GM19239 (cell line): ENCODE measurements at regions not wholly inside any gene's neighbourhood (a gene's known extent, or its start where the extent isn't known, plus 50 kb on each side); places are given as distances from the start of the nearest gene placed in this dataset.

ENCODE experiments used
- DNase-seq: peaks from one replicate; pipeline ENCODE4 v3.0.0; 2011; ENCODE audit warnings: low spot score; ENCODE audit not compliant: insufficient read length
- FAIRE-seq: peaks from 2 replicates; lab custom pipeline; 2011; peaks lifted over from hg19 to GRCh38; lab: Jason Lieb, UNC

DNA sequence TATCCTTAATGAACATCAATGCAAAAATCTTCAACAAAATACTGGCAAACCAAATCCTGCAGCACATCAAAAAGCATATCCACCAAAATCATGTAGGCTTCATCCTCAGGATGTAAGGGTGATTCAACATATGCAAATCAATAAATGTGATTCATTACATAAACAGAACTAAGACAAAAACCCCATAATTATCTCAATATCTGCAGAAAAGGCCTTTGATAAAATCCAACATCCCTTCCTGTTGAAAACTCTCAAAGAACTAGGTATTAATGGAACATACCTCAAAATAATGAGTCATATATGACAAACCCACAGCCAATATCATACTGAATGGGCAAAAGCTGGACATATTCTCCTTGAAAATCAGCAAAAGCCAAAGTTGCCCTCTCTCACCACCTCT lies 54.6 kb upstream of the DEPDC1 start:
- DNase-seq (no peak), FAIRE-seq (no peak)

DNA sequence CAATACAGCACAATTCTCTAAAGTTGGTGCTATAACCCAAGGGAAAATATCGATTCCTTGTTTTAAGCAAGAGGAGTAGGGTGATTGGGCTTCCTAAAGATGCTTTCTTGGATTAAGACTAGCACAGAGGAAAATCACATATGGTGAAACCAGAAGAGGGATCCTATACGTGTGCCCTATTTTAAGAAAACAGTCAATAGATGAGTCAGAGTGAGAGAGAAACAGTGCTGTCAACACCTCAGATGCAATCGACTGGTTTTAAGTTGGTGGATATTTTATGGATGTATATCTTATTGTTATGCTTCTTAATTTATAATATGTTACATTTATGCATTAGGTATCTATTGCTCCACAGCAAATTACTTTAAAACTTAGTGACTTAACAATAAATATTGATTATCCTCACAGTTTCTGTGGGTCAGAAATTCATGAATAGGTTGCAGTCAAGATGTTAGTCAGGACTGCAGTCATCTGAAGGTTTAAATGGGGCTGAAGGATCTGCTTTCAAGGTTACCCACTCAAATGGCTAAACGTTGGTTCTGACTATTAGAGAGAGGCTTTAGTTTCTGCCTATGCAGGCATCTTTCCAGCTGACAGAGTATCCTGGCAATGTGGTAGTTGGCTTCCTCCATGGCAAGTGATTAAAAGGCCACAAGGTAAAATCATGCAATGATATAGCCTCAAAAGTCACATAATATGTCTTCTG lies 61.6 kb upstream of the DEPDC1 start:
- no peak for FAIRE-seq

DNA sequence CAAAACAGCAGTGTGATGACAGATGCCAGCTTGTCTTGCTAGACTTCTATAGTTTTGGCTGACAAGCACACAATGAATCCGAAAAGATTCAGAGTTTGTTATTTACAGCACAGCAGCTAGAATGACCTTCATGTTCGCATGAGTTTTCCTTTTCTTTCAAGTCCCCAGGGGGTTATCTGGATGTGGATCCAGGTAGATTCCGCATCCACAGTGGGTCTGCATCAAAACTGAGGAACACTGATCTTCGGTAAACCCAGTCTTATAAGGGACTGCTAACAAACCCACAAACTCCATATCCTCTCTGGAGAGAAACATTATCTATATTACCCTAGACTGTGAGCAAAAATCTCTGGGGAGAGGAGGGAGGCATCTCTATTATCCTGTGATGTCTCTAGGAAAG lies 69.0 kb upstream of the DEPDC1 start:
- FAIRE-seq: no peak
- DNase-seq: no peak

More for the DNA sequence above, 61.6 kb upstream of the DEPDC1 start:
- no peak for DNase-seq

DNA sequence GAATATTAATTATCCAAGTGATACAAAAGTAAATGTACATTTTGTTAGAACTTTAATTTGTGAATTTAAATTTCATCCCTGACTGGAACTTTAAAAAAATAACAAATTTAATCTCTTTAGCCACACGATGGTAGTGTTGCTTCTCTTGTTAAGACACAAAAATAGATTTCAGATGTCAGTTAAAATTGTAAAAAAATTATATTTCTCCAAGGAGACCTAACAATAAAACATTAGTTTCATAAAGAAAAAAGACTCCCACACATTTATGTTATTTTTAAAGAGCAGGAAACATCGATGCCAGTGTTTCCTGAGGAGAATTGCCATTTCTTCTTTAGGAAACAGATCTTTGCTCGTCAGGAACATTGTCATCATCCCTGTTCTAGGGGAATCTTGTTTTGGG lies 74.0 kb upstream of the DEPDC1 start:
- no peak for FAIRE-seq
- DNase-seq: no peak

DNA sequence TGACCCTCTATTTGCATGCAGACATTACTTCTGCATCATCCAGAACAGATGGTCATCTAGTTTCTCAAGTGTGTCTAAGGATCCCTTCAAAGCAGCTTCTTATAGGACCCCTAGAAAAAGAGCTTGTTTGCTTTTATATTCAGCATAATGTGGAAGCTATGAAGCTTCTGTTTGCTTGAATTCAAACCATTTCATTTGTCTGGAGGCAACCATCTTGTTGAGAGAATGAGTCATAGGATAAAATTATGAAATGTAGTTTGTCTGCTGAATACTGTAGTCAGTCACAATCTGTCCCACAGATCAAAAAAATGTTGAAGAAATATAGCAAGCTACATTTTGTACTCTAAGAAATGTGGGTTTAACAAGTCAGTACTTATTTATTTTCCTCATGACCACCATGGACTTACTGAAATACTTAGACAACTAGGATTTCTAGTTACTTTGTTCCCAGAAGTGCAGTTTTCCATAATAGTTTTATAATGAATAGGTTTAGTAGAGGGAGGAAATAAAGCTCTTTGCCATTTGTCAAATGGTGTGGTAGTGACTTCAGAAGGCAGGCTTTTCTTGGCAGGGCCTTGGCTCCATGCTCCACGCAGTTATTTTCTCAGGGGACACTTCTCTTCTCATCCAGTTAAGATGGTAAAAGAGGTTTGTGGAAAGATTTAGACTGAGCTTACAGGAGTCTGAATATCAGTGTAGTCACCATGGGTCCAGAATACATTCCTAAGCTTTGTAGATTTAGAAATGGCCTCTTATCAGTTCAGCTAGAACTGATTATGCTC lies 74.8 kb upstream of the DEPDC1 start:
- DNase-seq: no peak
- no peak for FAIRE-seq

DNA sequence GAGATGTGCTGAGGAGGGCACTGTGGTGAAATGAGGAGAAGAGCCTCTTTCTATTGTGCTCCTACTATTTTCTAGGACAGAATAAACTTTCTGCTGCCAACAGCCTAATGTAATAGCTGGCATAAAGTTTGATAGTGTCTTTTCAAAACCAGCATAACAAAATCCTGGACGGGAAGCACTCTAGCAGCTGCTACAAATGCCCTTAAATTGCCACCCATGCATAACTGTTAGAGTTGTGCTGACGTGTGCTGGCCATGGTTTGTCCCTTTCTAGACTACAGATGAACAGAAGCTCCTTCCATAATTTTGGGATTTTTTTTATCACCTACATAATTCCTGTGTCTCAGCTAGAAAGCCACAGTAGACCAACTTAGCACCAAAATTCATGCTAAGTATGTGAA lies 88.5 kb upstream of the DEPDC1 start:
- FAIRE-seq (no peak), DNase-seq (no peak)

DNA sequence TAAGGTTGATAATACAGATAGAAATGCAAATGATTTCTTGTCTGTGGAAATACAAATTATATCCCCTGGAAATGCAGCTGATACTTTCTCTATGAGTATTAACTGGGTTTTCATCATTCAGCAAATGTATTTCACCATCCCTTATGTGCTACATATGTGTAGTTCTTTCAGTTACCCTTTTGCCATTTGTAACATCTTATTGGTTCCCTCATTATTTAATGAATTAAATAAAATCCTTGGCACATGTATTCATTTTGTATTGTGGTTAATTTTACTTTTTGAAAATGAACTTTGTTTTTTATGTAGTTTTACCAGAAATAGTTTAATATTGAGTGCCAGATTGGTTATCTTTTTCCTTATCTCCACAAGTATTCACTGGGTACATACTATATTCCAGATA lies 89.9 kb upstream of the DEPDC1 start:
- no peak for FAIRE-seq
- no peak for DNase-seq

DNA sequence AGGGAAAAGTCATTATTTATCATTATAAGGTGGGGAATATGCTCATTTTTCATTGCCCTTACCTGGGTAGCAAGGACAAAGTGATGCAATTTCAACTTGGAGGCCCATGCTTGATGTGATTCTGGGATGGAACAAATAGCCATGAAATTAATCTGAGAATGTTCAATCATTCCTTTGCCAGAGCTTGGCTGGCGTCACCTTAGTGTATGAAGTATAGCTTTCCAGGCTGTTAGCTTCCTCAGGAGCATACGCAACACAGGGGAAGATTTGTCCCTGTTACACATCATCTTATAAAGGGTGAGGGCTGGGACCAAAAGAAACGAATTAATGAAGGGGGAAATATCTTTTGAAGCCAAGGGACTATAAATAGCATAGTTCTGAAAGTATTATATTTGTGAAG lies 91.4 kb upstream of the DEPDC1 start:
- DNase-seq (no peak), FAIRE-seq (no peak)

DNA sequence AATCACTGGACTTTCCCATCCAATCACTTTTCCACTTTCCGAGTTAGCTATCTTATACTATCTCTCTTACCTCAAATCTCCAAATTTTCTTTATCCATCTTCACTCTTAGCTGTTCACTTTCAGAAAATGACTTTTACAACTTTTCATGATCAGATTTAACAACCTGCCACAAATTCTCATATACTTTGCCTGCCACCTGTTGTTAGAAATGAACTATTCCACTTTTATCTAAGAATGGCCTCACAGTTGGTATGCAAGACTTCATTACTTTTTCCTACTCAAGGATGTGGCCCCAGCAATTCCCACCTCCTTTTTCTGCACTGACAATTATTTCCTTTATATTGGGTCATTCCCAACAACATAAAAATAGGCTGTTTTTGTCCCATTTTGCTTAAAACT lies 93.6 kb upstream of the DEPDC1 start:
- FAIRE-seq: no peak
- DNase-seq: no peak

DNA sequence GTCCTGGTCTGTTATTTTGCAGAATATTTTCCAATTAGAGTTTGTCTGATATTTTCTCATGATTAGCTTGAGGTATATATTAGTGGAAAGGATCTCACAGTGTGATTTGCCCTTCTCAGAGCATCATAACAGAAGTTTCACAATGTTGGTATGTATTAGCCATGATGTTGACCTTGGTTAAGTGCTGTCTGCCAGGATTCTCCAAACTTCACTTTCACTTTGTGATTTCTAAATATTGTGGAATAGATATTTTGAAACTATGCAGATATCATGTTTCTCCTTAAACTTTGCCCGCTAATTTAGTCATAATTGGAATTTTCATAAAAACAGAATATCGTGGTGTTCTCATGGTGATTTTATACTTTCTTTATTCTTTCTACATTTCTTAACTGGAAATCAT lies 98.0 kb upstream of the DEPDC1 start:
- FAIRE-seq: no peak
- no peak for DNase-seq

DNA sequence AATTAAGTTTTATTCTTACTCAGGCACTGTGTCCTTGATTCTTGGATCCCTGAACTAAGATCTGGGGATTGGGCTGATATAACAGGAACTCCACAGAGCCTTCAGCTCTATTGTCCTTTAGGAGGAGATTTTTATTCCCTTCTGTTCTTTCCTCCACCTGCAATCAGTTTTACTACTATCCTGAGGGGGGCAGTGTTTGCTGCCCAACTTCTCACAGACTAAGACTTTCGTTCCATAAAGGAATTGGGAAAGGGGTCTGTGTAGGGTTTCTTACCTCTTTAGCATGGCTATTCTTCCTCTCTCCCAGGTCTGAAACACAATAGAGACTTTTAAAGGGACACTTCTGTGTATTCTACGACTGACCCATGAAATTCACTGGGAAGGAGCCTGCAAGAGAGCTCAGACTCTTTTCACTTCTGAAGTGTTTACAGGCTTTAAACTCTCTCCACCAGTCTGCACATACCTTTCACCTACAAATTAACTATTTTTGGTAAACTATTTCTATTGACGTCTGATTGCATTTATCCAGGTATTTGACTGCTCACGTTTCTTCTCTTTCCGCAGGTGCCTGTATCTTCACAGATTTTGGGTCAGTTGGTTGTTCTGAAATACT lies 103.3 kb upstream of the DEPDC1 start:
- DNase-seq (no peak), FAIRE-seq (peak; percentile 62)

DNA sequence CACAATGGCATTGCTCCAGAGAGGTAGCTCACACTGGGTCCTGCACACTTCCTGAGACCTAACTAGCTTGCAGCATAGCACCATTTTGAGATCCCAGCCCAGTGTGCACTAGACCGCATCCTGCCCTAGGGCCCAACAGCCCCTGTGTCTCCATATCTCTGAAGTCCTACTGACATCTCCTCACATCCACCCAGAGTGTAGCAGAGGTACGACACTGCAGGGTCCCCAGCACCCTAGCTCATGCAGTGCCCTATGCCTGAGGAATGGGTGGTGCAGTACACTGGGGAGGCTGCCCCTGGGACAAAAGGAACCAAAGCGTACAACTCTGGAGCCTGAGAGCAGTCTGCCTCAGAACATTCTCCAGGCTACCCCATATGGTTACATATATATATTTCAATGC lies 111.4 kb upstream of the DEPDC1 start:
- FAIRE-seq (no peak), DNase-seq (no peak)

DNA sequence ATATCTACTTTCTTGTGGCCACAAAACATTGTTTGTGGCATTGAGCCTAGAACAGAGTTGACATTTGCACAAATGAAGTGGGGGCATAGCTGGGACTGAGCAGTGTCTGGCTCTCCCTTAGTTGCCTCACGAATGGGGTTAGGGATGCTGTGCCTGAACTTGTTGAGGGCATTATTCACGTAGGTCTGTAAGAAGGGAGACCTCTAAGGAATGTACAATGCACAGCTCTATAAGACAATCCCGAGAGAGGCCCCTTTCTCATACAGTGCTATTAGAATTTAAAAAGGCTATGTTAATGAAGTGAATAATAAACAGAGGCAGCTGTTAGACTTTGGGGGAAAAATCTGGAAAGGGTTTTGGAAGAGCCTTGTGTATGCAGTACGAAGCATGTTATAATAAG lies 118.4 kb upstream of the DEPDC1 start:
- DNase-seq (no peak), FAIRE-seq (no peak)

DNA sequence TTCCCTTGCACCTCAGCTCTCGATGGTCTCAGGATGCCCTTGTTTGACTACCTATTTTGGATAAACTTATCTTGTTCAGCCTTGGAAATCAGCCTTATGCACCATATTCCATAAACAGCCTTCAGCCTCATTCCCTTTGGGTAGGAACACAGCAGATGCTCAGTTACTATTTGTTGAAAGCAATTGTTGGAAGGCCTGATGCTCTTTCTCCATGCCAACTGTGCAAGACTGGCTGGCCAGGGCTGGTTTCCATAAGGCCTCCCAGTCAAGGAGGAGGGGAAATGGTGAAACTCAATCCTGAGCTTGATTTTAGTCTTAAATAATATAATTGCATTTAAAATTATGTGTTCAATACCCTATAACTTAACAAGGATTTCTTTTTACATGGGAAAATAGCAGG lies 121.1 kb upstream of the DEPDC1 start:
- no peak for FAIRE-seq

DNA sequence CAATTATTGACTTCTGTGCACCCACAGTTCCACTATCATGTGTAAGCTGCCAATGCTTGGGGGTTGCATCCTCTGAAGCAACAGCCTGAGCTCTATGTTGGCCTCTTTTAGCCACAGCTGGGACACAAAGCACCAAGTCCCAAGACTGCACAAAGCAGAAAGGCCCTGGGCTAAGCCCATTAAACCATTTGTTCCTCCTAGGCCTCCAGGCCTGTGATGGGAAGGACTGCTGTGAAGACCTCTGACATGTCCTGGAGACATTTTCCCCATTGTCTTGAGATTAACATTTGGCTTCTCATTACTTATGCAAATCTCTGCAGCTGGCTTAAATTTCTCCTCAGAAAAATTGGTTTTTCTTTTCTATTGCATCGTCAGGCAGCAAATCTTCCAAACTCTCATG lies 123.7 kb upstream of the DEPDC1 start:
- FAIRE-seq (no peak), DNase-seq (no peak)

More for the DNA sequence above, 121.1 kb upstream of the DEPDC1 start:
- DNase-seq: no peak

DNA sequence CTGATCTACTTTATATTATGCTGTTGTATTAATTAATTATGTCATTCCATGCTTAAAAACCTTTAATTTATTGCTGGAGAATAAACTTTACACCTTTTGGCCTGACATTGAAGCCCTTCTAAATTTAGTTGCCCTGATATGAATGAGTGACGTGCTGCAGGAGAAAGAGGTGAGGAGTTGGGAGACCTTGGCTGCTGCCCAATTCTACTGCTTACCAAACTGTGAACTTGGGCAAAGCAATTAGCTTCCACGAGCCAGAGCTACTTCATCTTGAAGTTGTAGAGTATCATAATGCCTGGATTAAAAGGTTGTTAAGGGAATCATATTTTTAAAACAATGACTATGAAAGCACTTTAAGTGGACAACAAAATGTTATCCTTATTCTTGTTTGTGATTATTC lies 126.8 kb upstream of the DEPDC1 start:
- DNase-seq (no peak), FAIRE-seq (no peak)

DNA sequence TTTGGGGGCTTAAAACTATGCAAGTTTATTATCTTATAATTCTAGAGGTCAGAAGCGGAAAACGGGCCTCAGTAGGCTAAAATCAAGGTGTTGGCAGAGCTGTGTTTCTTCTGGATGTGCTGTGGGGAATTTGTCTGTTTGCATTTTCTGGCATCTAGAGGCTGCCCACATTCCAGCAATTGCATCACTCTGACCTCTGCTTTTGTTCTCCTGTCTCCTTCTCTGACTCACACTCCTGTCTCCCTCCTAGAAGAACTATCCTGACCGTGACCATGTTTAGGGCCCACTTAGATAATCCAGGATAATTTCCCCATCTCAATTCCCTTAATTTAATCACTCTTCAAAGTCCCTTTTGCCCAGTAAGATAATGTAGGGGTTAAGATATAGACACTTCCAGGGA lies 127.4 kb upstream of the DEPDC1 start:
- no peak for FAIRE-seq

DNA sequence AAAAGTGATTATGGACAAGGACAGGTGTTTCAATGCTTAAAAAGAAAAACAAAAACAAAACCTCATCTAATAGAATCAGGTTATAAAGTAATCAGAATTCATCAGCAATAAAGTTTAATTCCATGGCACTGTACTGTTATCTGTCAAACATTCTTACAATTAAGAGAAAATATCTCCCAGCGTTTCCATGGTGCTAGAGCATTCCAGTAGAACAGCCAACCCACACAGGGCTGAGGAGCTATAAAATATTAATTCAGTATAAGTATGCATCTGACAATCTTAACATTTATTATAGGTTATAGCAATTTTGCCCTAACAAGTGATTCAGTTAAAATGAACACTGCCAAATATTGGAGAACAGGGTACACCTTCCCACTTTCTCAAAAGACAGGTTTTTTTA lies 128.7 kb upstream of the DEPDC1 start:
- FAIRE-seq (no peak), DNase-seq (no peak)

More for the DNA sequence above, 127.4 kb upstream of the DEPDC1 start:
- no peak for DNase-seq

DNA sequence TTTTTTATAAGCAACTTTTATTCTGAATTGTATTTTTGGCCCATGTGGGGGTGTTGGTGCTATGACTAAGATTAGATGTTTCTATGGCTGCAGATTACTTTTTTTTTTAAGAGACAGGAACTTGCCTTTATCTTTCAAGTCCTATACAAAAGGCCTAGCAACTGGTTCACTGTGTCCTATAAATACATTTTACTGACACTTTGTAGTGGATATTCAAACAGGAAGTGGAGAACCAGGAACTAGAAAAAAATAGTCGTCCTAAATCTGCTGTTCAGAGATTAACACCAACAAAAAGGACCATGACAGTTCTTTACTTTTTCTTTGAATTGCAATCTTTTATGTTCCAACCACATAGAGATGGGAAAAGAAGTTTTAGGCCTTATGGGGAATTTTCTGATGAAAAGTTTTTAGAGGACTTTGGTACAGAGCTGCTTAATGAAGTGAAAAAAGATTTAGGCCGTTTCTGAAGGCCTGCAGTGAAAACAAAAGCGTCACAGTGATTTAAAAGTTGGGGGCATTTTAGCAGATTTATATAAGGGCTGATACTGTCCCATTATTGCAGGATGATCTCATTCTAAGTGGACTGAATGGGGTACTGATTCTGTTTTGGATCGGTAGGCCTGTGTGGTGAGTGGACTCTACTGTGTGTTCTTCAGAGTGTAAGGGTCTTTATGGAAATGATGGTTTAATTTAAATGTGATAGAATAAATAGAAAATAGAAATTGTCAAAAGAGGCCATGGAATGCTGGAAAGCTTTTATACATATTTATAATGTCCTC lies 136.4 kb upstream of the DEPDC1 start:
- FAIRE-seq (no peak), DNase-seq (no peak)

DNA sequence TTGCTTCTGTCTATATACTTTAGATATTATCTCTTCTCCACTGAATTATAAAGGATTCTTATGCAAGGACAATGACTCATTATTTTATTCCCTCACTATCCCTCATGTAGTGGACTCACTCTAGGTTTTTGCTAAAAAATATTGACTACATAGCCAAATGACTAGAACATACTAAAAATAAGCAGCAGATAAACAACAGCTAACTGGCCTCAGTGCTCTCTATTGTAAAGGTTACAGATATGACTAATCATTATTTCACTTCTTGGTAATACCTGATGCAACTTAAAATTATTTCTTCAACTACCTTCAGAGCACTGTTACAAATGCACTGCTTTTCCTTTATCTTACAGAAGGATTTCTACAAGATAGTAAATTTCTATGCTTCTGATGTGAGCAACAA lies 147.6 kb upstream of the DEPDC1 start:
- FAIRE-seq (no peak), DNase-seq (no peak)

DNA sequence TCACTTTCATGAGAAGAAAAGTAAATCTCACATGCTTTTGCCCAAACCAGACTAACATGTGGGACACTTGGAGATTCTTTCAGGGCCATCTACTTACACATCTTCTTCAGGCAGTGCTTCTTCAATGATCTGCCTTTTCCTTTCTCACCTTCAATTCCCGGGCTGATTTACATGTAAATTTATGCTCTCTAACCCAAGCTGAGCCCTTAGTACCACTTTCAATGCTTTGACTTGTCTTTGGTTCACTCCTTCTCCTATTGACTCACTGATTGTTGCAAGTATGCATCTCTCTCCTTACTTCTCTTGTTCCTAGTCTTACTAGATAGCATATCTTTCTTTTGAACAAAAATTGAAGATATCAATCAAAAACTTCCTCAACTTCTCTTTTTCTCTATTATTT lies 154.2 kb upstream of the DEPDC1 start:
- DNase-seq (no peak), FAIRE-seq (no peak)
